ENCODE measurements at regions not wholly inside any gene's neighbourhood (a gene's known extent, or its start where the extent isn't known, plus 50 kb on each side); places are given as distances from the start of the nearest gene placed in this dataset.

GRCh38 chr21:35373998-35374397, 324.9 kb upstream of the RUNX1 start:
- H2AK5ac ChIP-seq (ENCODE audit: insufficient read length, low read length): no peak overlapping the region
- Mint-ChIP-seq H3K9me3 (no peaks in the 10 kb centered on the region; a peak in 1 of 5 replicates), H3K27ac (no peak overlapping the region), H3K36me3 (ENCODE audit: insufficient read depth in 1 of 3, low read depth in 3 of 3) (no peaks in the 10 kb centered on the region), H3K4me1 (peaks cover 5 to 7% of the 10 kb centered on the region in 2 experiments; a peak in 2 of 4 replicates), H3K27me3 (ENCODE audit: low read depth) (no peaks in the 10 kb centered on the region), H3K4me3 (no peak overlapping the region)
- H3T11ph ChIP-seq (ENCODE audit: low read length): no peak overlapping the region
- no peak overlapping the region for H4K8ac ChIP-seq (replicated peaks; ENCODE audit: insufficient read length, low read depth, low read length)
- no peak overlapping the region for H2BK20ac ChIP-seq (ENCODE audit: low read depth, low read length, poor library complexity, severe bottlenecking)
- no peak overlapping the region for H2BK12ac ChIP-seq (ENCODE audit: insufficient read length, low read depth, low read length)
- no peaks in the 10 kb centered on the region for H3K23me2 ChIP-seq (ENCODE audit: insufficient read length, low read depth, low read length, poor library complexity, severe bottlenecking)
- H3K4me1 ChIP-seq (ENCODE audit: insufficient read depth, low read length): no peaks in the 10 kb centered on the region
- no peak overlapping the region for H3K14ac ChIP-seq (ENCODE audit: insufficient read depth, low read length)
- no peak overlapping the region for H2BK120ac ChIP-seq (ENCODE audit: low read depth, low read length, poor library complexity, severe bottlenecking)
- no peak for TF ChIP-seq CTCF (conservative IDR thresholded peaks at IDR 0.05)
- H3K79me2 ChIP-seq (ENCODE audit: insufficient read depth, low read length): no peaks in the 10 kb centered on the region
- H3K9ac ChIP-seq (ENCODE audit: extremely low read depth, insufficient read length, low read length): no peak overlapping the region
- H3K18ac ChIP-seq (ENCODE audit: insufficient read length, low read depth, low read length): no peak overlapping the region
- no peaks in the 10 kb centered on the region for H3K27me3 ChIP-seq (ENCODE audit: insufficient read depth, low read length)
- no peak overlapping the region for H3K4ac ChIP-seq (ENCODE audit: low read depth, low read length)
- H2AFZ ChIP-seq (ENCODE audit: low read length): no peak overlapping the region
- no peak for DNase-seq
- no peaks in the 10 kb centered on the region for H3K79me1 ChIP-seq (ENCODE audit: insufficient read depth, low read depth, low read length, poor library complexity, severe bottlenecking)
- no peak overlapping the region for H3K23ac ChIP-seq (ENCODE audit: insufficient read length, low read depth, low read length)
- no peak overlapping the region for H3K4me2 ChIP-seq (ENCODE audit: insufficient read depth, insufficient read length, low read length)
- H2BK5ac ChIP-seq (ENCODE audit: insufficient read length, low read length): no peak overlapping the region
- H3K27ac ChIP-seq (ENCODE audit: insufficient read length, low read depth, low read length): no peak overlapping the region
- H4K5ac ChIP-seq (ENCODE audit: insufficient read length, low read depth, low read length): no peak overlapping the region
- no peak overlapping the region for H4K91ac ChIP-seq (ENCODE audit: insufficient read length, low read depth, low read length)
- no peaks in the 10 kb centered on the region for H4K20me1 ChIP-seq (ENCODE audit: control insufficient read depth, insufficient read depth, insufficient read length)
- WGBS (ENCODE audit: extremely low coverage, insufficient read length, low lambda C conversion rate): no CpG with 5 or more reads among the region's 2 CpGs
- no peaks in the 10 kb centered on the region for H3K9me3 ChIP-seq (ENCODE audit: control insufficient read depth, low read depth, low read length)
- H3K56ac ChIP-seq (ENCODE audit: insufficient read length, low read depth, low read length): no peak overlapping the region
- H2BK15ac ChIP-seq (ENCODE audit: low read depth, low read length): no peak overlapping the region

Measured in H9 (cell line).